HG03460 (cell line): ENCODE measurements at regions not wholly inside any gene's neighbourhood (a gene's known extent, or its start where the extent isn't known, plus 50 kb on each side); places are given as distances from the start of the nearest gene placed in this dataset.

Experiments used
- ATAC-seq: cut with Tn5 transposase; IDR thresholded peaks from one replicate; pipeline ENCODE4 v1.9.1; 2021; ENCODE audit not compliant: unreplicated experiment

DNA sequence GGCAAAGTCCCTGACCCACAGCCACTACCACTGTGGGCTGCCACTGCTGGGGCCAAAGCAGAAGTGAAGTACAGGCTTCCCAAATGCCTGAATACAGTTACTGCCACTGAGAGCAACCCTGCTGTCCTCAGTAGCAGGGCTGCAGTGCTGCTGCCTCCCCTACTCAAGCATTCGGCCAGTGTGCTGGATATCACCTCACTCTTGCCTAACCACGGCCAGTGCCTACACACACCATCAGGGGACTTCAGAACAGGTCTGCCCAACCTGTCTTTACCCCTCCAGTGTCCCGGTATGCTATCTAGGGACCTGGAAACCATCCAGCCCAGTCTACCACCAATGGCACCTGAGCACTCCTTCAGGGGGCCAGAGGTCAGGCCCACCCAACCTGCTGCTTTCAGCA, 261.5 kb upstream of the COL8A1 start:
- ATAC-seq: no peak

DNA sequence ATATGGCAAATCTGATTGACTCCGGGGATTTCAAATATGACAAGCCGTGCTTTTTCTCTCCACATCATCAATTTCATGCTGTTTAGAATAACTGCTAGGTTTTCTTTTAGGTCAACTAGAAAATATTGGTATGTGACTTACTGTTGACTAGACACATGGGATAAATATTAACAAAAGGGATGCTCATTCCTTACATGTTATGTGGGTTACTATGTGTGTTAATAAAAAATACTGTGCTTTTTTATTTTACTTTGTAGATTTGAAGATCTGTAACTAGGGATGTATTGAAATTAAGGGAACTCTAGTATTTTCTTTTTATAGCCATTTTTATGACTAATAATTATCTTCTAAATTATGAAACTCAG, 264.6 kb upstream of the COL8A1 start:
- ATAC-seq: no peak

DNA sequence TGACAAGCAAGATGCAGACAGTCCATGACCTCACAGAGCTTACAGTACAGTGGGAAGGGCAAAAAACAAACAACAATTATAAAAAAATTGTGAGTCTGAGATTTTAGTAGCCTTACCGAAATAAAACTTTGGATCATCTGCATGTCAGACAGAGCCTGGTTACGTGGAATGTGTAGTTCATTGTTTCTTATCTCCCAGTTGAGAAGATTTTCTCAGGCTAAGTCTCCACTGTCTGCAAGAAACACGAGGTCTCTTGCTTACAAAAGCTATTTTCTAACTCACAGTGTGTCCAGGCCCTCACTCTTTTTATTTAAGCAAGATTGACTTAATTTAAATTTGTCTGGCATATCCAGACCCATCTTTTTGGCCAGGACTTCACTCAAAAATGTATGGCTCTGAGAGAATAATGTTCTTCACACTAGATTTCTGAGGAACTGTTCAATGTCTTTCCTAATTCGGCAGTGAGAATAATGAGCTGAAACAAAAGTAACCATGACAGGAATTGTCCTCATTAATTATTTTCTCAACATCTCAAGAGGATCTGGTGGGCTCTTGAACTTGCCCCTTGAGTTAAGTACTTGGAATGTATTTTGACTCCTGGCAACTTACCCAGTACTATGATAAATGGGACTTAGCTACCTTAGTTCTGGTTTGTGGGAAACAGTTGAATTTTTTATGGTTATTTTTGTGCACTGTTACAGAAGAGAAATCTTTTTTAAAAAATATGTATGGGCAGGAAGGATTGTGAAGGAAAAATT, 265.1 kb upstream of the COL8A1 start:
- no peak for ATAC-seq

DNA sequence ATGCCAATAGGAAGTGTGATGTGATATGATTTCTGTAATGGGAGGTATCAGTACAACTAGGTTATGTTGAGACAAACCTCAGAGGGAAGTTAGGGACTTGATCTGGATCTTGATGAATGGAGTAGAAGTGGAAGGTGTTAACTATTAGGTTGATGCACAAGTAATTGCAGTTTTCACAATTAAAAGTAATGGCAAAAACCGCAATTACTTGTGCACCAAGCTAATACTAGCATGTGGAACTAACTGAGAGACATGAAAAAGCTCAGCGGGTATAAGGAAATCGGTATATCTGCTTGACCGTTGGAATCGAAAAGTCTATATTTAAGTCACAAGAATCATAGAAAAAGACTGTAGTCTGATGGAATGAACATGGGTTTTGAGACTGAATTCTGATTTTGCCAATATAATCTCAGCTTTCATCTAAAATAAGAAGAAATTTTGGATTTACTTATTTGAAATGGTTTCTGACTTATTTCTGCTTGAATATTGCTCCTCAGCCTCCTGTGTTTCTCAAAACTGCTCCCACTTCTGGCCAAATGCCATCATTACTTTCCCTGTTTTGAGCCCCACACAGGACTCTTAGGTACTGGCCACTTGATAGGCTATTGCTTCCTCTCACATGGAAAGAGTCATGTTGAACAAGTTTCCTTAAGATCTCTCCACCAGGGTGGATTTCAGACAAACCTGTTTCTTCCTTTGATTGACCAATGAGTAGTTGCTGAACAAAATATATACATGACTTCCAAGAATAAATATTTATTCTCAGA, 271.5 kb upstream of the COL8A1 start:
- no peak for ATAC-seq

DNA sequence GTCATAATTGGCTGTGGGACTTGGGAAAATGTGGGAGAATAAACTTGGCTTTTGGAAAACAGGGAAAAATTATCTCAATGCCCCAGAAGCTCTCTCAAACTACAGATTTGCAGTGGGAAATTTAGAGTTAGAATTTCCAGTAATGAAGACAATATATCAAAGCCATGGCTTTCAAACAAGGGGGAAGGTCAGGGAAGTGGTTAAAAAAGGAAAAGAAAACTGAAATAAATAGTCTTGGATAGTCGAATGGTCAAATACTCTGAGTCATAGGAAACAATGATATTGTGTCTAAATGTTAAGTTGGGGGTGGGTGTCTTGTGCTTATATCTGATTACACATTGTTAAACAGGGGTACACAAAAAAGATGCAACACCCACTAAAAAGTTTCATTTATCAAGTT, 272.4 kb upstream of the COL8A1 start:
- no peak for ATAC-seq

DNA sequence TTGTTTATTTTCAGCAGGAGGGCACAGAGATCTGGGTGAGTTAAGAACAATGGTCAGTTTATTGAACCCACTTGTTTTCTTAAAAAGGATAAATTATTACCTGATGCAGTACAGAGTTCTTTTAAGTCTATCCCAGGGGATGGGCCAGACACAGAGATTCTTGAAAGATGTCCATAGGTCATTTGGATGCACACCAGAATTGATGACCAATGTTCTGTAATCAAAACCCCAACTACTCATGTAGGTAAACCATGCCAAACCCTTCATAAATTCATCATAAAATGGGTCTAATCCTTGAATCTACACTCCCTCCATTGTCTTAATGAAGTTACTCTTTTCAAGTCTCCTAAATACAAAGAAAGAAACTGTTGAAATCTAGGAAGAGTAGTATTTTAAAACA, 273.0 kb upstream of the COL8A1 start:
- no peak for ATAC-seq

DNA sequence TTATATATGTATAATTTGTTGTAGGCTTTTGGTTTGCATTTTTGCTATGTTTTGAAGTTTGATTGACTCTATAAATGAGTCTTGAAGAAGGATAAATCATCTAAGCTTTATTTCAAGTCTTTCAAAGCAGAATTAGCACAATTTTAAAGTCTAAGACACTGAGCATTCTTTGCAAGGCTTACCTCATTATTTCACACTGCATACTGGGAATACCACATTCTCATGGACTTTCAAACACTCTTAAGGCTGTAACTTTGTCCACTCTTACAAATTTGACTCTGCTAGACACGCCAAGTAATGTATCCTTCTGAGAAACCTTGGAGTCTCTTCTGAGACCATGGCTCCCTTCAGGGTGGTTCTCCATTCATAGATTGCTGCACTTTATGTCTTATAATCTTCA, 281.3 kb upstream of the COL8A1 start:
- ATAC-seq: no peak

DNA sequence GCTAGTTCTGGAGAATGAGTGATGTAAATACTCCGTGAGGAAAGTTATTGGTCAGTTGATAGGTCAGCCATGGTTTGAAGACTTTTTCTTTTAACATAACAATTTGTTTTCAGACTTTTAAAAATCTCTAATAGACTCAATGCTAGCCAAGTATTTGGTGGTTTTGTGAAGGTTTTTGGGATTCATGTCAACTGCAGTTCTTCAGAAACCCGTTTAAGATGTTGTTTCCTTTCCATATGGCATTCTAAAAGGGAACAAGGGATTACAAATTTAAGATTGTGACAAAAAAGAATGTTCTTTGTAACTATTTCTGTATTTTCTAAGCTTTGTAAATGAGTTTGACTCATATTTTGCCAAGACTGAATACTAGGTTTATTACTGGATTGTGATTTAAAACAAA, 281.7 kb upstream of the COL8A1 start:
- no peak for ATAC-seq

DNA sequence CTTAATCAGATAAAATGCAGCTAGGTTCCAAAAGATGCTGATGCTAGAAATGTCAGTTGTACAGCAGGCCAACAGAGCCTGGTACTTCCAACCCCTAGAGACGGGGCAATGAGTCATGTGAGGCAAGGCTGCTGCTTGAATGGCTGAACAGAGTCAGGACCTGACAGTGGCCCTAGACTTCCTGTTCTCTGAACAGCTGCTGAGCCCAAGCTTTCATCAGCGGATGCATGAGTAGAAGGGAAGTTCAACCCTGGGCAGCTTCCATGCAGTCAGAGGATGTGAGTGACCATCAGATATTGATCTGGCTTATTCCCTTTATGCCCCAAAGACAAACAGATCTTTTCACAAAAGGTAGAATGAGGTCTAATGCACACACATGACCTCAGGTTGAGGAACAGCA, 282.9 kb upstream of the COL8A1 start:
- ATAC-seq: no peak

DNA sequence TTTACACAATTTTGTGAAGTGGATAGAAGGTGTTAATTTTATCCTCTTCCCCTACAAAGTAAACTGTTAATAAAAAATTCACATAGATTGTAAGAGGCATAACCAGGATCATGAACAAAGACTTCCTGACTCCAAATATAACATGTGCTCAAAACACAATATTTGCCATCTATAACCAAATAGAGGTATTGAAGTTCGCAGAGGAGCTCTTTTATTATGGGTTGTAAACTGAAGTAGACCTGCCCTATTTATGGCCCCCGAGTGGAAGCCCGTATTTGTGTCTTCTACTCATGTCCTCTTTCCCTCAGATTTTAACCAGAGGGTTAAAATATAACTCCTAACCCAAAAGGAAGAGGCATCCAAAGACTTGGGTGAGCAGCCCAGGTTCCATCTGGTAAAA, 285.6 kb upstream of the COL8A1 start:
- ATAC-seq: no peak

DNA sequence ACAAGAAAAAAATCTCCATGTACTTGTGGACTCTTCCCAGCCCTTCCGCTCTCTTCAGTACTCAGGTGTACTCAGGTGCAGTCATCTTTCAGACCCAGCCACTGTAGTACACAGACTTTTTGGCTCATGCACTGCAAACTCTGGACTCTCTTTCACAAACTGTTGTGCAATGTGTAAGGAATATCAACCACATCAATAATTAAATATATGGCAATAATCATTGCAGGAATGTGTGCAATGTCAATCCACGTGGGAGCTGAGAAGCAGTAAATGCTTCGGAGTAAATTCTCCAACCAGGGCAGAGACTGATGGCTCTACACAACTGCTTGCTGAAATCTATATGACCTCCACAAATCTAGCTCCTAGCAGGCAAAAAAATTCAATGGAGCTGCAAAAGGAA, 287.3 kb upstream of the COL8A1 start:
- no peak for ATAC-seq

DNA sequence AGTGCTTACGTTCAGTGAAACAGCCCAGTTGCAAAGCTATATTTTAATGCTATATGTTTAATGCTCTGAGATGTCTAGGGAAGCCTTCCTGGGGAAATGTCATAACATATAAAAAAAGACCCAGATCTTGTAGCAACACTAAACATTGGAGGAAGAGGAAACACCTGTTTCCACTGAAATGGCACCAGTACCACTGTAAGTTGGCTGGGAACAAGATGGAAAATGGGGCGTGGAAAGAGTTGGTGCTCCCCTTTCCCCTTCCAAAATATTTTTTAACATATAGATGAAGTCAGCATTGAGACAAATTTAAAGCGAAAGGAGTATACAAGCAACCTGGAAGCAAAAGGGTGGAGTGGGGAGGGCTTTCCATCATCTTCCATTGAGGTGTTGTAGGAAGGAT, 289.9 kb upstream of the COL8A1 start:
- no peak for ATAC-seq

DNA sequence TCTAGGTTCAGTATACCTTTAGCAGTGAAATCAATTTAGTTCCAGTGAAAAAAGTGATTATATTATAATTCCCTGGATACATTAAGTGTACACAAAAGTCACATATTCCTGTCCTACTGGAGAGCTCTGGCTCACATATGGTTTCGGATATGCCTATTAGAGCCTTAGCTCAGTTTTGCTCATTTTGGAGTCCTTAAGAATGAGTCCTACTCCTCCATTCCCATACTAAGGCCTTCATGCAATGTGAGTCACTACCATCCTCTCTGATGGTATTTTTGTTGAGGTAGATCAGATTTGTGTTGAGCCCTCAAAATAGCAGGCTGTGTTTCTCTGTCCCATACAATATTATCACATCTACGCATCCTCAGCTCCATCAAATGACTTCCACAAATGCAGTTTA, 294.2 kb upstream of the COL8A1 start:
- no peak for ATAC-seq

DNA sequence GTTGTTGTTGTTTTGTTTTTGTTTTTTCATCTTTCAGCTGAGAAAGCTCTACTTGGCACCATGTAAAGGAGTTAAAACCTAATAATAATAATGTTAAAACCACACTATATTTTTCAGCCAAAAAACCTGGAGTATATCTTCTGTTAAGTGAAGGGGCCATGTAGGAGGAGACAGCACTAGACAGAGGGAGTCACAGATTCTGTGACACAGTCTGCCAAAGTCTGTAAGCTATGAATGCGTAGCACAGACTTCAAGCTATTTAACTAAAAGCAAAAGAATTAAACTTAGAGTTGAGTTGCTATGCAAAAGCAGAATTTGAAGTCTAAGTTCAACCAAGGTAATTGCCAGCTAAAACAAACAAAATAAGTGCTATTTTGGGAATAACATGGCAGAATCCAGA, 296.0 kb upstream of the COL8A1 start:
- ATAC-seq: no peak

DNA sequence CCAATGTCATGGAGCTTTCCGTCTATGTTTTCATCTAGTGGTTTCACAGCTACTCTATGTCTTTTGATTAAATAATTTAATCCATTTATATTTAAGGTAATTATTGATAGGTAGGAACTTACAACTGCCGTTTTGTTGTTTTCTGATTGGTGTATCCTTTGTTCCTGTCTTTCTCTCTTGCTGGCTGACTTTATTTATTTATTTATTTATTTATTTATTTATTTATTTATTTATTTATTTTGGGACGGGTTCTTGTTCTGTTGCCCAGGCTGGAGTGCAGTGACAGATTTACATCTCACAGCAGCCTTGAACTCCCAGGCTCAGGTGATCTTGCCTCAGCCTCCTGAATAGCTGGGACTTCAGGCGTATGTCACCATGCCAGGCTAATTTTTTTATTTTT, 299.2 kb upstream of the COL8A1 start:
- no peak for ATAC-seq

DNA sequence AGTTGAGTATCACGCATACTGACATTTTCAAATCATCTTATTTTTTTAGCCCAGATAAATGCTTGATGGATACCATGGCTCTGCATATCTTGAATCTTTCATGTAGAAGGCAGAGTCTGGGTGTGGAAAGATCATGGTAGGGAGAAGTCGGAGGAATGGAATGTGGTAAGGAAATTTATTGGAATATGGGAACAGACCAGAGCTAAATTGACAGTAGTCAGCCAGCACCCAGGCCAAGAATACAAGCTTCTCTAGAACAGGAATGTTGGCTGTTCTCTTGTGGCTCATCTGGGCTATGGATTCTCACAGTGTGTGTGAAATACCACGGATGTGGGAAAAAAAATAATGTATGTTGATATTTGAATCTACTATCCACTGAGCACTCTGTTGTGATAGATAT, 305.7 kb upstream of the COL8A1 start:
- ATAC-seq: no peak

DNA sequence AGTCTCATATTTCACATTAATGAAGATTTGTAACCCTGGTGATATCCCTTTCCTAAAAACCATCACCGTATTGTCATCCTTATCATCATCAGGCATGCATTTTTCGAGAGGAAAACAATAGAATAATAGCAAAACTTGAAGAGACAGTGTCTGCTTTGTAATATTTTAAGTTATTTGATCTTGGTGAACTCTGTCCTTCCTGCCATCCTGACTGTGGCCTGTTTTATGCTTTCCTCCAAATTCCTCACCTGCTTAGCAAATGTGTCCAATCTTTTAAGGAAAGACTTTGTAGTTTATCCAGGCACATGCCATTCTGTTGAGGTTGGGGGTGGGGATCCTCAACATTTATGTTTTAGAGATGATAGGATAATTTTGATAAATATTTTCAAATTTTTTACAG, 306.1 kb upstream of the COL8A1 start:
- ATAC-seq: no peak

DNA sequence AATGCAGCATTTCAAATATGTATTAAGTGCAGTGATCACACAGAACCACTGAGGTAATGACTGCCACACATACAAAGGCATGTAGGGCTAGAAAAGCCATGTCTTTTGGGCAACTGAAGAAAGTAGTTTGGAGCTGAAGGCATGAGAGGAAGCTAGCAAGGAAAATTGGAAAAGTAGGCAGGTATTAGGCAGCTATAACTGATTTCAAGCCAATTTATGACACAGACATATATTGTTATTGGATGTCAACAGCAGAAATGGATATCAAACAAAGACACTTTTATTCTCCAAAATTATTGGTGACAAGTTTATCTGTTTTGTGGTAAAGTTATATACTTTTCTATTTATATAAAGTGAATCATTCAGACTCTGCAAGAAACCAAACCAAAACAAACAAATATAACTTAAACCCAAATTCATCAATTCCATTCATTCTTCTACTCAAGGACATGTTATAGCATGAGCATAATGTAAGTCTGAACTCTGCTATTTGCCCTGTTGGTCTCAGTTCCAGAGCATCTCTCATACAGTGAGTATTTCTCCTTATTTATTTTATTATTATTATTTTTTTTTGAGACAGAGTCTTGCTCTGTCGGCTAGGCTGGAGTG, 307.4 kb upstream of the COL8A1 start:
- no peak for ATAC-seq

DNA sequence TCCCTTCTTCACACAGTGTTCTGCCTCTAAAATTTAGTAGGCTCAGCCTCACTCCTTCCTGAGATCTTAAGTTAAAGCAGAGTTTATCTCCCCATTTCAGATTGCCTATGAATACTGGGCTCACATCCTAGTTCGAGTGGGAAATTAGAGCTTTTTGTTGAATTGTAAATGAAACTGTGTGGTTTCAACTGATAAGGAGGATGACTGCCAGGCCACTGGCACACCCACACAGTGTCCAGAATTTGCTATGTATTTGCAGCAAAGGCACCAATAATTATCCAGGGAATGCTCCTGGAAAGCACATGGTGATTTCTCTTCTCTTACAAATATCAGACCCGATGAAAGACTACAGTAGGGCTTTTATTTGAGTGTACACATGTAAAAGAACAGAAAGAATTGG, 308.1 kb upstream of the COL8A1 start:
- ATAC-seq: no peak

DNA sequence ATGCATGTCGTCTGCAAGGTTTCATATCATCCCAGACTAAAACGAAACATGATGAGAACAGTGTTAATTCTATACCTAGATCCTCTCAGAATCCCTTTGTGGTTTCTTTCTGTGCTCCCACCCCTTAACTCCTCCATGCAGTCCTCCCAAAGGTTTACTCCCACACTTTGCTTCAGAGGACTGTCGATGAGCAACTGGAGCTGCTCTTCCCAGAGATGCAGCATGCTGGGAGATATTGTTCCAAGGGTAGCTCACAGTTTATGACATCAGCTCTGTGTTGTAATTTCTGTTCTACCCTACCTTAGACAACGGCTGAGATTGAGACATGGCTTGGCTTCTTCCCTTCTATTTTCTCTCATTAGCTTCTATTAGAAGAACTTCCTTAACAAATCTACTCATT, 313.0 kb upstream of the COL8A1 start:
- no peak for ATAC-seq

DNA sequence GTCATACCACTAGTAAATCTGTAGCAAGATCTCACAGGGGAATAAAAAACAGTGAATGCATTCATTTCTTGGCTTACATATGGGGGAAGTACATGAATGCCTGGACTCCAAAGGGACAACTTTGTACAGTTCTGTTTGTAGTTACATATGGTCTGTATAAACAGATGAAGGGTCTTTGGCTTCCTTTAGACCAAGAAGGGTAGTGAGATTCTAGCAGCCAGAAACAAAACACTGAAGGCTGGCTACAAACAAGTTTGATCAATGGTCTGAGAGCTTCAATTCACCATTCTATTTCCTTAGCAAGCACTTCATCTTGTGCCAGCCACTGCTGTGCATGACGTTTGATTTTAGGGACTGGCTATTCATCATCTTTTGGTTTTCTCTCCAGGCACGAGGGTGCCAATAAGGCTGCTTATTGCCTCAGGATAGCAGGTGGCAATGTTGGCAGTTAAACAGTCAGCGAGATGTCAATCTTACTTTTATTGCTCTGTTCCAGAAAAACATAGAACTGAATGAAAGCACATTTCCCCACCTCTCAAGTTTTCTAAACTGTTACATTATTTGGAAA, 313.7 kb upstream of the COL8A1 start:
- ATAC-seq: no peak

DNA sequence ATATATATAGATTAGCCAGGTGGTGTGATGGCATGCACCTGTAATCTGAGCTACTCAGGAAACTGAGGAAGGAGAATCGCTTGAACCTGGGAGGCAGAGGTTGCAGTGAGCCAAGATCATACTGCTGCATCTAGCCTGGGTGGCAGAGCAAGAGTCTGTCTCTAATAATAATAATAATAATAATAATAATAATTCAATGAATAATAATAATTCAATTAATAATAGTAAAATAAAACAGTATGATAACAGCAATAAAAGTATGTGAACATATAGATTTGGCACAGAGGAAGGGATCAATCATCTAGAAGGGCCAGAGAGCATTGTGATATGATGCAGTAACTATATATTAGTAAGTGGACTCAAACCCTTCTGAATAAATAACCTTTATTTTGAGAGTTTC, 314.5 kb upstream of the COL8A1 start:
- no peak for ATAC-seq
